ENCODE measurements at regions not wholly inside any gene's neighbourhood (a gene's known extent, or its start where the extent isn't known, plus 50 kb on each side); places are given as distances from the start of the nearest gene placed in this dataset.
"Not testable (repeated sequence)": the region's sequence is repeated elsewhere in the genome, so short reads cannot be mapped to it uniquely, and the experiment has no call there.

DNA sequence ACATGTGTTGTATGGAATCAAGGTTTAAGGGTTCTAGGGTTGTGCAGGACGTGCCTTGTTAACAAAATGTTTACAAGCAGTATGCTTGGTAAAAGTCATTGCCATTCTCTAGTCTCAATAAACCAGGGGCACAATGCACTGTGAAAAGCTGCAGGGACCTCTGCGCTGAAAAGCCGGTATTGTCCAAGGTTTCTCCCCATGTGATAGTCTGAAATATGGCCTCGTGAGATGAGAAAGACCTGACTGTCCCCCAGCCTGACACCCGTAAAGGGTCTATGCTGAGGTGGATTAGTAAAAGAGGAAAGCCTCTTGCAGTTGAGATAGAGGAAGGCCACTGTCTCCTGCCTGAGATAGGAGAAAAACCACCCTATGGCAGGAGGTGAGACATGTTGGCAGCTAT is 537.5 kb downstream of the KCNJ18 start:
- TF ChIP-seq CTCF (IDR thresholded peaks at IDR 0.05 in 4 of 5, conservative IDR thresholded peaks at IDR 0.05 in 1 of 5); POLR2A (IDR thresholded peaks at IDR 0.05): not testable (repeated sequence)
